ENCODE measurements at regions not wholly inside any gene's neighbourhood (a gene's known extent, or its start where the extent isn't known, plus 50 kb on each side); places are given as distances from the start of the nearest gene placed in this dataset.
"Not testable (repeated sequence)": the region's sequence is repeated elsewhere in the genome, so short reads cannot be mapped to it uniquely, and the experiment has no call there.

DNA sequence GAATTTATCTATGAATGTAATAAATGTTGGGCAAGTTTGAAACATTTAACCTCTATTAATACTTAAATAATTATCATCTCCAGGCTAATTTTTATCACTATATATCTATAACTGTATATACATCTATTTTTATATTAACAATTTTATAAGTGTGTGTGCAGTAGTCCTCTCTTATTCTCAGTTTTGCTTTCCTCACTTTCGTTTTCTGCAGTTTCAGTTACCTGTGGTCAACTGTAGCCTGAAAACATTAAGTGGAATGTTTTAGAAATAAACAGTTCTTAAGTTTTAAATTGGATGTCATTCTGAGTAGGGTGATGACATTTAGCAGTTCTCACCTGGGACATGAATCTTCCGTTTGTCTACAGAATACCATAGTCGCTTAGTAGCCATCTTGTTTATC, 379.4 kb upstream of the MAN1A1 start:
- DNase-seq (ENCODE audit: low read depth in 1 of 2, low spot score in 1 of 2): no peak
- TF ChIP-seq, protein P1, sequence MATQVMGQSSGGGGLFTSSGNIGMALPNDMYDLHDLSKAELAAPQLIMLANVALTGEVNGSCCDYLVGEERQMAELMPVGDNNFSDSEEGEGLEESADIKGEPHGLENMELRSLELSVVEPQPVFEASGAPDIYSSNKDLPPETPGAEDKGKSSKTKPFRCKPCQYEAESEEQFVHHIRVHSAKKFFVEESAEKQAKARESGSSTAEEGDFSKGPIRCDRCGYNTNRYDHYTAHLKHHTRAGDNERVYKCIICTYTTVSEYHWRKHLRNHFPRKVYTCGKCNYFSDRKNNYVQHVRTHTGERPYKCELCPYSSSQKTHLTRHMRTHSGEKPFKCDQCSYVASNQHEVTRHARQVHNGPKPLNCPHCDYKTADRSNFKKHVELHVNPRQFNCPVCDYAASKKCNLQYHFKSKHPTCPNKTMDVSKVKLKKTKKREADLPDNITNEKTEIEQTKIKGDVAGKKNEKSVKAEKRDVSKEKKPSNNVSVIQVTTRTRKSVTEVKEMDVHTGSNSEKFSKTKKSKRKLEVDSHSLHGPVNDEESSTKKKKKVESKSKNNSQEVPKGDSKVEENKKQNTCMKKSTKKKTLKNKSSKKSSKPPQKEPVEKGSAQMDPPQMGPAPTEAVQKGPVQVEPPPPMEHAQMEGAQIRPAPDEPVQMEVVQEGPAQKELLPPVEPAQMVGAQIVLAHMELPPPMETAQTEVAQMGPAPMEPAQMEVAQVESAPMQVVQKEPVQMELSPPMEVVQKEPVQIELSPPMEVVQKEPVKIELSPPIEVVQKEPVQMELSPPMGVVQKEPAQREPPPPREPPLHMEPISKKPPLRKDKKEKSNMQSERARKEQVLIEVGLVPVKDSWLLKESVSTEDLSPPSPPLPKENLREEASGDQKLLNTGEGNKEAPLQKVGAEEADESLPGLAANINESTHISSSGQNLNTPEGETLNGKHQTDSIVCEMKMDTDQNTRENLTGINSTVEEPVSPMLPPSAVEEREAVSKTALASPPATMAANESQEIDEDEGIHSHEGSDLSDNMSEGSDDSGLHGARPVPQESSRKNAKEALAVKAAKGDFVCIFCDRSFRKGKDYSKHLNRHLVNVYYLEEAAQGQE (IDR thresholded peaks at IDR 0.05; ENCODE audit: insufficient replicate concordance, low read depth): no peak
- TF ChIP-seq SPI1 (IDR thresholded peaks at IDR 0.05; ENCODE audit: borderline replicate concordance, low read depth) (no peak), GABPA (IDR thresholded peaks at IDR 0.05; ENCODE audit: low read depth) (no peak), POLR2AphosphoS5 (IDR thresholded peaks at IDR 0.05; ENCODE audit: low read depth) (no peak)
- TF ChIP-seq, protein P2, sequence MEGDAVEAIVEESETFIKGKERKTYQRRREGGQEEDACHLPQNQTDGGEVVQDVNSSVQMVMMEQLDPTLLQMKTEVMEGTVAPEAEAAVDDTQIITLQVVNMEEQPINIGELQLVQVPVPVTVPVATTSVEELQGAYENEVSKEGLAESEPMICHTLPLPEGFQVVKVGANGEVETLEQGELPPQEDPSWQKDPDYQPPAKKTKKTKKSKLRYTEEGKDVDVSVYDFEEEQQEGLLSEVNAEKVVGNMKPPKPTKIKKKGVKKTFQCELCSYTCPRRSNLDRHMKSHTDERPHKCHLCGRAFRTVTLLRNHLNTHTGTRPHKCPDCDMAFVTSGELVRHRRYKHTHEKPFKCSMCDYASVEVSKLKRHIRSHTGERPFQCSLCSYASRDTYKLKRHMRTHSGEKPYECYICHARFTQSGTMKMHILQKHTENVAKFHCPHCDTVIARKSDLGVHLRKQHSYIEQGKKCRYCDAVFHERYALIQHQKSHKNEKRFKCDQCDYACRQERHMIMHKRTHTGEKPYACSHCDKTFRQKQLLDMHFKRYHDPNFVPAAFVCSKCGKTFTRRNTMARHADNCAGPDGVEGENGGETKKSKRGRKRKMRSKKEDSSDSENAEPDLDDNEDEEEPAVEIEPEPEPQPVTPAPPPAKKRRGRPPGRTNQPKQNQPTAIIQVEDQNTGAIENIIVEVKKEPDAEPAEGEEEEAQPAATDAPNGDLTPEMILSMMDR (IDR thresholded peaks at IDR 0.05; ENCODE audit: insufficient read depth, low read length): no peak
- H3K27me3 ChIP-seq (ENCODE audit: insufficient read depth, poor library complexity, severe bottlenecking): no peaks in the 10 kb centered on the region
- H3K4me3 ChIP-seq (replicated peaks; ENCODE audit: insufficient read depth, low read length): no peak overlapping the region
- no peak overlapping the region for H3K27ac ChIP-seq (replicated peaks)

DNA sequence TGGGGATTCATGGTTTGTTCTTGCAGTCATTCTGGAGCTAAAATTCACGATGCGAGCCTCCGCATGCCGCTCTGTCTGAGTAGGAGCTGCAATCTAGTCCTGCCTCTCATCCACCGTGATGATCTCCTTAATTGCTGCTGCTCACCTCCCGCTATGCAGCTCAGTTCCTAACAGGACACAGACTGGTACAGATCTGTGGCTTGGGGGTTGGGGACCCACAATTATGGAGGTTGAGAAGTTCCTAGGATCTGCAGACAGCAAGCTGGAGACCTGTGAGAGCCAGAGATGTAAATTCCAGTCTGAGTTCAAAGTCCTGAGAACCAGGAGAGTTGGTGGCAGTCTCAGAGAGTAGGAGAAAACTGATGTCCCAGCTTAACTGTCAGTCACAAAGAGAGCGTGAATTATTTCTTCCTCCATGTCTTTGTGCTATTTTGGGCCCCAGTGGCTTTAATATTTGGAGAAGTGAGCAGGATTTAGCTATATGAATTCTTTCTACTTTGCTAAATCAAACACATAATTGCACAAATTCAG, 378.7 kb upstream of the MAN1A1 start:
- DNase-seq (ENCODE audit: low read depth in 1 of 2, low spot score in 1 of 2): no peak
- no peak overlapping the region for H3K4me3 ChIP-seq (replicated peaks; ENCODE audit: insufficient read depth, low read length)
- TF ChIP-seq SPI1 (IDR thresholded peaks at IDR 0.05; ENCODE audit: borderline replicate concordance, low read depth): no peak
- TF ChIP-seq POLR2AphosphoS5 (IDR thresholded peaks at IDR 0.05; ENCODE audit: low read depth): no peak
- TF ChIP-seq, protein P2 (IDR thresholded peaks at IDR 0.05; ENCODE audit: insufficient read depth, low read length): no peak
- TF ChIP-seq GABPA (IDR thresholded peaks at IDR 0.05; ENCODE audit: low read depth): no peak
- TF ChIP-seq, protein P1 (IDR thresholded peaks at IDR 0.05; ENCODE audit: insufficient replicate concordance, low read depth): no peak
- no peaks in the 10 kb centered on the region for H3K27me3 ChIP-seq (ENCODE audit: insufficient read depth, poor library complexity, severe bottlenecking)
- no peak overlapping the region for H3K27ac ChIP-seq (replicated peaks)

DNA sequence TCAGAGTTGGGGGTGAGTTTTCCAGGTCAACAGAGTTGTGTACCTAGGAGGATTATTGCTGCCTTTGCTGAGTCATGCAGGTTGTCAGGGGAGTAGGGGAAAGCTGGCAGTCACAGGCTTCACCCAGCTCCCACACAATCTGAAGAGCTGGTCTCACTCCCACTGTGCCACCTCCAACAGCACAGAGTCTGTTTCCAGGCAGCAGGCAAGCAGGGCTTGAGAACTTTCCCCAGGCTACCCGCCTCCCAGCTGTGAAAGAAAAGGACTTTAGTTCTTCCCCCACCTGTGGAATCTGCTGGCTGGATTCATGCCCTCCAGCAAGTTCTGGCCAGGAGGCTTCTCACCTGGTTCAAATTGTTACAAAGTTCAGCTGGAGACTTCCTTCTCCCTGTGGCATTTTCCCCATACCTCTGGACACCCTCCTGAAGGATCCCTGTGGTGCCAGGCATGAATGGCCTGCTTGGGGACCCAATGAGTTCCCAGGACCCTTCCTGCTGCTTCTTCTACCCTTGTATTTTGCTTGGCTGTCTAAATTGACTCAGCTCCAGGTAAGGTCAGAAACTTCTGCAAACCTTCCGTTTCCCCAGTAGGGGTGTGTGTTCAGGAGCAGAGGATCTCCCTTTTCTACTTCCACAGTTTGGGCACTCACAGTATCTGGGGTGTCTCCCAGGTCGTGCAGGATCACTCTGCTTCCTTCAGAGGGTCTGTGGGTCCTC, 378.1 kb upstream of the MAN1A1 start:
- TF ChIP-seq POLR2AphosphoS5 (IDR thresholded peaks at IDR 0.05; ENCODE audit: low read depth) (no peak), GABPA (IDR thresholded peaks at IDR 0.05; ENCODE audit: low read depth) (no peak), SPI1 (IDR thresholded peaks at IDR 0.05; ENCODE audit: borderline replicate concordance, low read depth) (no peak)
- TF ChIP-seq, protein P1 (IDR thresholded peaks at IDR 0.05; ENCODE audit: insufficient replicate concordance, low read depth): no peak
- TF ChIP-seq, protein P2 (IDR thresholded peaks at IDR 0.05; ENCODE audit: insufficient read depth, low read length): no peak
- Histone ChIP-seq H3K27ac (replicated peaks) (no peak overlapping the region), H3K27me3 (ENCODE audit: insufficient read depth, poor library complexity, severe bottlenecking) (no peaks in the 10 kb centered on the region), H3K4me3 (replicated peaks; ENCODE audit: insufficient read depth, low read length) (no peak overlapping the region)
- no peak for DNase-seq (ENCODE audit: low read depth in 1 of 2, low spot score in 1 of 2)

DNA sequence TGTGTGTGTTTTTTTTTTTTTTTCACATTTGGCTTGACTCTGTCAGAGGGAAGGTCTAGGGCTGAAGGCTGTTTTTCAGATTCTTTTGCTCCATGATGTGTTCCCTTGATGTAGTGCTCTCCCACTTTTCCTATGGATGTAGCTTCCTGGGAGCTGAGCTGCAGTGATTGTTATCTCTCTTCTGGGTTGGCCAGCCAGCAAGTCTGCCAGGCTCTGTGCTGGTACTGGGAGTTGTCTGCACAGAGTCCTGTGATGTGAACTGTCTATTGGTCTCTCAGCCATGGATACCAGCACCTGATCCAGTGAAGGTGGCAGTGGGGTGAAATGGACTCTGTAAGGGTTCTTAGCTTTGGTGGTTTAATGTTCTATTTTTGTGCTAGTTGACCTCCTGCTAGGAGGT, 377.4 kb upstream of the MAN1A1 start:
- not testable (repeated sequence) for H3K4me3 ChIP-seq (replicated peaks; ENCODE audit: insufficient read depth, low read length); DNase-seq (ENCODE audit: low read depth in 1 of 2, low spot score in 1 of 2); H3K27ac ChIP-seq (replicated peaks); H3K27me3 ChIP-seq (ENCODE audit: insufficient read depth, poor library complexity, severe bottlenecking)

Measured in HL-60 (cell line).